ENCODE measurements at regions not wholly inside any gene's neighbourhood (a gene's known extent, or its start where the extent isn't known, plus 50 kb on each side); places are given as distances from the start of the nearest gene placed in this dataset.

DNA sequence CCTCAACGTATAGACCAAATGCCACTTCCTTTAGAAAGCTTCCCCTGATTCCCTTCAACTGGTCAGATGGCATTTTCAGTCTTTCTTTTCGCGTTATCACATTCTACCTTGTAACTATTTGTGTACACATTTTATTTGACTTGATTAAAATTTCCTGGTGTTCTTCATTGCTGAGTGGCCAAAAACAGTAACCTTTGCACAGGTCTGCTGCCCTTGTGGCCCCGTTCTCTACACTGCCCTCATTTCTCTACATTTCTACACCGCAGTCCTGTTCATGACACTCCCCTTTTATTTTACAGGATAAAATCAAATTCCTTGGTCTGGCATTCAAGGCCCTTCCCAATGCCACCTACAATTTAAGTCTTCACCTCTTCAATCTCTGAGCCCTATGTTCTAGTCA, 334.2 kb upstream of the SLC30A5 start:
- DNase-seq: no peak

DNA sequence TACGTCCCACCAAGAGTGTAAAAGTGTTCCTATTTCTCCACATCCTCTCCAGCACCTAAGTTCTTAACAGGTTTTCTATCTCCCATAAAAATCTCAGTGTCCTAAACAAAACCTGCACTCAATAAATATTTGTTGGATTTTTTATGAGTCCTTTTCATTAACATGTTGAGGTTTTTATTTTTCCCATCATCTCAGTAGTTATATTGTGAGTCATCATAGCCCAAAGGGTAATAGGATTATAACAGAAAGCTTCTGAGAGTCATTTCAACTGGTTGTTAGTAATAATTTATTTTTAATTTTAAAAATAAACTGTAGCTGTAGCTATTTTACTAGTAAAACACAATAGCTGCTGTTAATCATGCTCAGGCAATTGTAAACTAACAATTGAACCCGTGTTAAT, 331.6 kb upstream of the SLC30A5 start:
- DNase-seq: no peak

DNA sequence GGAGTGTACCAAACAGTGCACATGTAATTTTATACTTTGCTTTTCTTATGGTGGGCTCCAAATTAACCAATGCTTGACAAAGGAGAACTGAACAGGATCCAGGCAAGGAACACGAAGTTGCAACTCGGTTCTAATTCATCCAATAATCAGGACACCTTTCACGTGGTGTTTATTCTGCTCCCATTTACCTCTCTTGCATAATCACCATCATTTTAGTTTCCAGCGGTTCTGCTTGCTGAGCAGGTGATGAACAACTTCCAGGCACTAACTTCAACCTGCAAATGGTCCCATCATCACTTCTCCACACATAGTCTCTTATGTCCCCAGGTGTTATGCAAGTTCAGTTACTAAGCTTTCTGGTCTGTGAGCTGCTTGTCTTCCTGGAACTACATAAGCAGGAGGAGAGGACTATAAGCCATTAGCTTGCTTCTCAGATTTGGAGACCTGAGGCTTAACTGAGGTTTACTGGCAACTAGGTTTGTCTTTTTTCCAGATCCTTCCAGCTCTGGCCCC, 326.8 kb upstream of the SLC30A5 start:
- no peak for DNase-seq

DNA sequence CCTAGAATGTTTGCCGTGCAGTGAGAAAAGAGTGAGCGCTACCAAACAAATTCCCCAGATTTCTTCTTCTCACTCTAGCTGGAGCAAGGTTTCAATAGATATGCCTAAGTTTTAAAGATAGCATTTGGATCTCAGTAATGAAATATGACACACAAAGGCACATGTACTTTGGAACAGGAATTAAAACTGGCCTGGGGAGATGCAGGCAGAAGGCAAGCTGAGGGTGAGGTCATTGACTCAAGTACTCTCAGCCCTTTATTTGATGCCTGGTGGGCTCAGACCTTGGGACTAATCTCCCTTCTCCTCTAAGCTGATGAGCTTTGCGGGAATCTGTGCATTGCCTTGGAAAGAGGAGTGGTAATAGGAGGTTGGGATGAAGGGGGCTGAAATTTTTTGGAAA, 323.3 kb upstream of the SLC30A5 start:
- DNase-seq: no peak

DNA sequence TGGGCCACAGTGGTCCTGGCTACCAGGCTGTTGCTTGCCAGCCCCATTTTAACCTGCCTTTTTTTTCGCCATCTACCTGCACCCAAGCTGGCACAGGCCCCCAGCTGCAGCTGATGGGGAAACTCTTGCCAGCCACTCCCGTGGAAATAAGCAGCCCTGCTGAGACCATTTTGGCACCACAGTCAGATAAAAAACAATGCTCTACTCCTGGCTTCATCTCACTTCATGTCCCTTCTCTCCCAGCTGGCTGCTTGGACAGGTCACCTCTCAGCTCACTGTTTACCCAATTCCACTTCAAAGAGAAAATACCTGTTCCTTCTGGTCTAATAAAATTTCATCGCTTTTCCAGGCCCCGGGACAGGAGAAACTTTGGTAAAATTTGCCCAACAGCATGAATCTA, 322.6 kb upstream of the SLC30A5 start:
- no peak for DNase-seq

DNA sequence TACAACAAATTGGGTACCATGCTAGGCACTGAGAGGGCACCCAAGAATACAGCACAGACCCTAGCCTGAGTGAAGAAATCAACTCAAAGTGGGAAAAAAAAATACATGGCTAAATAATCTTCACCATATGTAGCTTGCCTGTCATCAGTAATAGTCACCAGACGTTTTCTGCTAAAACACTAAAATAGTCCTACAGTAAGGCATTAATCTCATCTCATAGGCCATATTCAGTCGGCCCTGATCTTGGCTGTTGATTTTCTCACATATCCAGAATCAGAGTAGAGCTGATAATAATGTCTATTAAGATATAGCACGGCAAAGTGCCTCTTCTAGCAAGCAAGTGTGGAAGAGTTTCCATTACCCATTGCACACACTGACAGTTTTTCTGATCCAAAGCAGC, 322.1 kb upstream of the SLC30A5 start:
- no peak for DNase-seq

DNA sequence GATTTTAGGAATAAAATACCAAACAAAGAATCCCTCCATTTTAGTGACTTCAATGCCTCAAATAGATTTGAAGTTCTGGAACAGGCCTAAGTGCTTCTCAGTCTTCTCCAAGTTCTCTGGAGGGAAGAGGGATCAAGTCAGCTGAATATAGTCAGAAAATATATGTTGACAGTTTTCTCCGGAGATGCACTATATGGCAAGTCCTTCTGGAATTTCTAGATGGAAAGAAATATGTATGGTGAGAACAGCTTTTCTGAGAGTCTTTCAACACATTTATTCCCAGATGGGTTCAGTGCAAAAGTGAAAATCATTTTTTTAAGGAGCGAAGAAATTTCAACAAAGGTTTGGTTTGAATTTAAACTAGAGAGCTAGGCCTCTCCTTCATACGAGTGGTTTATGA, 317.4 kb upstream of the SLC30A5 start:
- no peak for DNase-seq

DNA sequence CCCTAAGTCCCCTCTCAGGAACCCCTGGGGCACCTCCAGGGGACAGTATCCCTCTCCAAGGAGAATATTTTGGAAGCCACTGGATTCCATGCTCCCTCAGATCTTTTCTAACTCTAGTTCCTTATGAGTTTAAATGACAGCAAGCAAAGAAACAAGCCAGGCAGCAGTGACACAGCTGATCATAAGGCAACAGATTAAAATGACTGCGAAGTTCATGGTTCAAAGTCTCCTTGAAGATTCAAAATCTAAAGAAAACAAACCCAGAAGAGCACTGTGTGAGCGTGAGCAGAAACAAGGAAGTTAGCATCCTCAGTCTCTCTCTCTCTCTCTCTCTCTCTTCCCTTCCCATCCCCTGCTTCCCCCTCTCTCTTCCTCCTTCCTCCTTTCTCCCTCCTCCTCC, 316.7 kb upstream of the SLC30A5 start:
- DNase-seq: no peak

DNA sequence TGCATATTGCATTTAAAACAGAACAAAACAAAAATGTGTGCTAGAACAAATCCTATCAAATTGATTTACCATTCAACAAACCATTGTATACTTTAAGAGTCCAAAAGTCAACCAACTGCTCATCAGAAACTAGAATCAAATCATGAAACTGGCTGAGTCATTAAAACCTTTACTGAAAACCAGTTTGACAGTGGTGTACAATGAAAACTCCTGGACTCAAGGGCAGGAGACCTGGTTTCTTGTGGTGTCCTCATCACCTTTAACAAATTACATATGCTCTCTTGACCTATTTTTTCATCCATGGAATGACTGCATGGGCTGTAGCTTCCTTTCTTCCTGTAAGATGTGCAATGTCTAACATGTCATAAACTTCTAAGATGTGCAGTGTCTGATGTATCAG, 315.3 kb upstream of the SLC30A5 start:
- no peak for DNase-seq

DNA sequence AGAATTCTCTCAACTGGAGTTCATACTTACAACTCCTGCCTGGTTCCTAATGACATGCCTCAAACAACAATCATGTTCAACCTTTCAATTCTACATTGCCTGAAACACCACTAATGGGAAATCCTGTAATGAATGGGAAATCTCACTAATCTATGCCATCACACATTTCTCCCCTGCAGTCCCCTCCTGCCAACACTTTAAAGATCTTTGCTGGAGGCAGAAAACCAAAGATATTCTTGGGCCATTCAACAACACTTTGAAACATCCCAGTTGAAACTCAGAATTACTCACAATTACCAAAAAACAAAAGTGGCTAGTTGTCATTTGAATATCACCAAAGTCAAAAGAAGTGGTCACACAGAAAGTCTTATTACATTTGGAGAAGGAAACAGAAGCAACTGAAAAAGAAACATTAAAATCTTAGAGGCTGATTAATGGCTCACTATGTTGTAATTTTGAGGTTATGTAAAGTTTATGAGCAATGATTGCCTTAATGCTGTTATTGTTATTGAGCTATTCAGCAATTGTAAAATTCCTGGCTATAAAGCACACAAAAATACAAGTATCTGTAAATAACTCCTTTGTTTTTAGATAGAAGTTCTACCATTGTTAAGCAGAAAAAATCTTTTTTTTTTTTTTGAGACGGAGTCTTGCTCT, 313.4 kb upstream of the SLC30A5 start:
- DNase-seq: no peak

DNA sequence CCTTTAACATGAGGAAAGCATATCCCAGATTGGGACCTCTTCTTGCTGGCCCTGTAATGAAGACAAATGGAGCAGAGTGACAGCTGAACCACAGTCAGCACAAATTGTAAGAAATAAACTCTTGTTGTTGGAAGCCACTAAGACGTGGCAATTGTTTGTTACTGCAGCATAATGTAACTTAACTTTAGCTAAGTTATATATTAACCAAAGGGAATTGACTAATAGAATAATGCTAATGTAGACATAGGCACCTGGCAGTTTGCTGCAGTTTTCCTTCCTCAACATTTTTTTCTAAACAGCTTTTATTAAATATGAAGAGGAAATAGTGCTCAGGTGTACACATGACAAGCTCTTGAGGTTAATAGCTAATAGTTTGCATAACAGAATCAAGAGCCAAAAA, 300.7 kb upstream of the SLC30A5 start:
- no peak for DNase-seq

DNA sequence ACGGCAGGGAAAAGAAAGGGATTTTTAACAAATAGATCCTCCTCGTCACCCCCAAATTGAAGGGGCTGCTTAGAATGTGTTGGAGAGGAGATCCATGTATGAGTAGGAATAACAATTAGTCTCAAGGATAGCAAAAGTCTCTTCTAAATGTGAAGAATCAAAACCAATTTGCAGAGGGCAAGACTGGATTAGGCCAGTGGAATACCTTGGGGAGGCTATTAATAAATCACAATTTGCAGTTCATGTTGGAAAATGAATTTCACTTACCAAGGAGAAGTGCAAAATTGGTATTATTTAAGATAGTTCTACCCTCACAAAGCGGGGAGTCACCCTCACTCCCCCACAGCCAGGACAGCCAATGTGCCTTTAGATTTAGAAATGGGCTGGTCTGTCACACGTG, 299.8 kb upstream of the SLC30A5 start:
- no peak for DNase-seq

DNA sequence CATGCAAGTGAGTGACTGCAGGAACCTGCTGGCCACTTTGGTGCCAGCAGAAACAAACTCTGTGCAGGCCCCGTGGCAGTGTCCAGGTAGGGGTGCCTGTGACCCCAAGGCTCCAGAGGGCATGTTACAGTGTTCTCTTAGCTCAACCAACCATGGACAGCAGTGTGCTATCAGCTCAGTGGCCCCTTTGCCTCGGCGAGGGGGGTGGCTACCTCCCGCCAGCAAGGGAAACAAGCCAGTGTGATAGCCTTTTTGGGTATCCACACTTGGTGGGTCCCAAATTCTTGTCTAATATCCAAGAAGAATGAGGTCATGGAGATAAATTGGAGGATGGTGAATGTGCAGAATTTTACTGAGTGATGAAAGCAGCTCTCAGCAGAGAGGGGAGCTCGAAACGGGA, 298.6 kb upstream of the SLC30A5 start:
- DNase-seq: no peak

DNA sequence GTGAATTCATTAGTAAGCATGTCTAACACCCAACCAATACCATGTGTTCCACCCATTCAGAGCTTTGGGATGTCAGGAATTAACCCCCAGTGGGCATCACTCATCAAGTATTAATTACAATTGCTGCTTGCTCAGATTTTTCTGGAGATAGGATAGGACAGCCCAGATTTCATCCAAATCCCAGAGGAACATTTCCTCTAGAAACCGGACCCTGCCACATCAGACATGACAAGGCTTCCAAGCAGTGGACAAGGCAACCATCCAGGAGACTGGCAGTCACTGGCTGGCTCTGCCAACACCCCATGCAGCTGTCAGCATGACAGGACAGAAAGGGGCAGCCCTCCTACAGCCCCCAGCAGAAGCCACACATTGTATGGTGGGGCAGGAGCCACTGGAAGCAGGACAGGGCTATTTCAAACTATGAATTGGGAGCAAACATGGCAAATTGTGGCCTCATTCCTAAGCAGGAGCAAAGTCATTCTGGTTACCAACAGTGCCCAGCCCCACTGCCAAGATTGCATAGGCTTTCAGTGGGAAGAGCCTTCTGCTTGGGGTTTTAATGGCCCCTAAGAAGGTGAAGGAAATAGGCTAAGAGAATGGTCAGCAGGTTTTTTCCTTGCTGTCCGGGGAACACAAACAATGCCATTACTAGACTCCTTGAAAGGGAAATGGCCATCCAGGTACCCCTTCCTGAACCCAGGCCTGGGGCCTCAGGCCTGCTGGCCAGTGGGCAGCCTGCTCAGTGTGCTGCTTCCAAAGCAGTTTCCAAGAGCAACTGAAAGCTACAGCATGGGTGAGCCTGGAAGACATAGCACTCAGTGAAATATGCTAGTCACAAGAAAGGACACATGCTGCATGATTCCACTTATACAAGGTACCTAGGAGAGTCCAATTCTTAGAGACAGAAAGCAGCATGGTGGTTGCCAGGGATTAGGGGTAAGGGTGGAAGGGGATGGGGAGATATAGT, 294.7 kb upstream of the SLC30A5 start:
- no peak for DNase-seq

DNA sequence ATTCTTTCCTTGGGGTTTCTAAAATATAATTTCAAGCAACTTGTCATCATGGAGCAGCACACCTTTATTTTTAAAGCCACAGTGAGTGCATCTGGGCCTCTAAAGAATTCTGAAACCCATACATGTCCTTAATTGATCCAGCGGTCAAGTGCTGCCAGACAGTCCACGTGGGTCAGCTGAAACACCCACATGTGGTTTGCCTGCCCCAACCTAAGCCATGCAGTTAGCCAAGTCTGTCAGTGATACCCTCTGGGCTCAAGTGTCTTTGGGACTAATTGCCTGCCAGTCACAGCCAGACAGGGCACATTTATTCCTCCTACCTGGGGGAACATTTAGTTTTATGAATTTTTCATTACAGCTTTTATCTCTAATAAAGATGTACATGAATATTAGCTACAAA, 291.4 kb upstream of the SLC30A5 start:
- no peak for DNase-seq

DNA sequence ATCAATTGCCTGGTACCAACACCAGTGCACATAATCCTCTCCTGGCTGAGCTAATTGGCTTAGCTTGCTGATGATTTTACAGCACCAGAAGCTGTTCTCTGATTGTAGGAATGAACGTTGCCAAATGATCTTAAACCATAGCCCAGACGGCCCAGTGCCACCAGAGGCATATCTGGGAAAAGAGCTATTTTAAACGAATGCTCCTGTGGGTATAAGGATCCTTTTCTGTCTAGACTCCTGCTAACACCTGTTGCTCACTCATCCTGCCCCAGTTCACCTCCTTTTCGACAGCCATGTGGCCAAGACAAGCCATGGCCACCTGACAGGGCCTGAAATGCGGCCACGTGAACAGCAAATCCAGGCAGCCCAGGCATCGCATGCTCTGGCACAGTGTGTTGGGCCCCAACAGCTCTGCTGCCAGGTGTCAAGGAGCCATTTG, 289.9 kb upstream of the SLC30A5 start:
- no peak for DNase-seq

DNA sequence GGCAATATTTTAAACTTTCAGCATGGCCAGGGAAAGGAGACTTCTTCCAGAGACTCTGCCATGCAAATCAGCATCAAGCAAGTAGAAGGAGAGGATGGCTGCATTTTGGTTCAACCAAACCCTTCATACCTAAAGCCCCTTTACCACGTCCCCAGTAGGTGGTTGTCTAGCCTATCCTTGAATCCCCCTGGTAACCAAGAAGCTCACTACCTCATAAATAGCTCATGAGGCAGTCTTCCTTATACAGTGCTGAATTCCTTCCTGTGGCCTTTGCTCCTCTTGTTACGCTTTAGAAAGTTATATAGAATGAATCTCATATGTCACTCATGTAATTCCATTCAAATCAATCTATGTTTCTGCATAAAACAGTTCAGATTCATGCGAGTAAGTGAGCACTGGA, 289.5 kb upstream of the SLC30A5 start:
- no peak for DNase-seq

DNA sequence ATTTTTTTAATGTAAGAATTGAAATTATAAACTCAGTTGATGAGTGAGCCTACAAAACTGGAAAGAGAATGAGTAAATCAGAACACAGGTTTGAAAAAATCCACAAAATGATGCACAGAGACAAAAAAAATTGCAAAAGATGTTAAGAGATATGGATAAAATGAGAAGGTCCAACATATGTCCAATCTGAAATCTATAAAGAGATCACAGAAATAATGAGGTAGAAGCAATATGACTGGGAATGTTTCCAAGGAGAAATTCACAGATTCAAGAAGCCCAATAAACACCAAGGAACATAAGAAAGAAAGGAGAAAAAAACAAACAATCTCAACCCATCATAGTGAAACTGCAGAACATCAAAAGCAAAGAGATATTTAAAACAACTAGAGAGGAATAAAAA, 288.4 kb upstream of the SLC30A5 start:
- no peak for DNase-seq

DNA sequence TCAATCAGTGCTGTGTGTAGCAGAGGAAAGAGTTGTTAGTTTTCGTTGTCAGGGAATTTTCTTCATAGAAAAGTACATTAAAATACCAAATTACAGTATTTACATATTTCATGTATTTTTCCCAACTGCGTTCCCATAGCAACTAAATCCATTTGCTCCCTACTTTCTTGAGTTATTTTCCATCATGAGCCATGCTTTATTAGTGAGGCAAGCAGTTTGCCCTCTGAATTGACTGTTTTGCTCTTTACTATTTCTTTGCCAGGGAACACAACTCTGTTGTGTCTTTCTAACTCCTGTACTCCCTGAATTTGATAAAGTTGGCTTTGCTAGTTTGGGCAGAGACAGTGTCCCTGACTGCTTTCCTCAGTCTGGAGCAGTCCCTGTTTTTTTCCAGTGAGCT, 276.2 kb upstream of the SLC30A5 start:
- DNase-seq: no peak

DNA sequence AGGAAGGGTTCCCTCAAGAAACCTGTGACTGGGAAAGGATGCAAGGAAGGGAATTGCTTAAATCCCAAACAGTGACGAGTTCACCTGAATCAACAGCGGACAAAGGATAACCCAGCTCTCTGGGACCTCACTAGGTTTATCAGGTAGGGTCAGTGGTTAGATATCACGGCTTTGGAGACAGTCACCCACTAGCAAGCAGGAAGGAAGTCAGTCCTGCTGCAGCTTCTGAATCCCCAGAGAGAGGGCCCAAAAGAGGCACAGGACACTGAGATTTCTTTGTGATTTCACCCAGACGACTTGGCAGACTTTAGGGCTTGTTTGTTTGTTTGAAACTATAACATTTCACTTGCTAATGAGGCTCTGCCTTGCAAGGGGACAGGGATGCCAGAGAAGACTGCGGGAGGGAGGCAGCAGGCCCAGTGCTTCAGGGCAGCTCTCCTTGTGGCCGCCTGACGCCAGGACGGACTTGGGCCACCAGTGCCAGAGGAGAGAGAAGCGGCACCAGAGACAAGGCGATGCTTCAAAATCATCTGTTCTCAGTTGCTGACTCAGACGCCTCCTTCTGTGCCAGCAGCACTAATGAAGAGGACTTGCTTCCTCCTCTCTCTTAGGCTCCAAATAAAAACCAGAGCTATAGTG, 275.6 kb upstream of the SLC30A5 start:
- DNase-seq: no peak

DNA sequence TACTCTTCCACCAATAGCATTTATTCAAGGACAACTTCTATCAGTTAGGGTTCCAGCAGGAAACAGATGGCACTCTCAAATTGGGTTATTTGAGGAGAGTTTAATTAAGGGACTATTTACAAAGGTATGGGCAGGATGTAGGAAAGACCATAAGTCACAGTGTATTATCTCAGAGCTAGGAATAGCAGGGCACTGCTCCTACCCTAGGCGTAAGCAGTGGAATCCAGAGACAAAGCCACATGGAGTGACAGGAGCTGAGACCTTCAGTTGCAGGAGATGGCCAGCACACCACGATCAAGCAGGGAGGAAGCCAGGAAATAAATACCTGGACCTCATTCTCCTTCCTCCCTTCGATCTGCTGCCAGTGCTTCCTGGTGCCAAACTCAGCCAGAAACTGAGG, 274.9 kb upstream of the SLC30A5 start:
- no peak for DNase-seq

DNA sequence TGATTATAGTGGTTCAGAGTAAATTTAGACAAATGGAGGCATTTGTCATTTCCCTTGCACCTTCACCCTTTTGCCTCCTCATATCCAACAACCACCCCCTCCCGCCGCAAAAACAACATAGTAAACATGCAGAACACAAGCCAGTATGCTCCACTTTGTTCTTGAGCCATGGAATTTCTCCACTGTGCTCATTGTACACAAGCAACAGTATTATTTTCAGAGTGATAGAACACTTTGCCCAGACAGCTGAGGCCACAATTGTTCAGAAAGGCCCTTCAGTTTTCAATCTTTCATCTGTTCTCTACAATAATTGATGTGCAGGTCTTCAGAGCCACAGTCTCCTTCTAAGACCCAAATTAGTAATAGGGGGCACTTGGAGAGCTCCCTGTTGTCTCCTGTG, 272.8 kb upstream of the SLC30A5 start:
- no peak for DNase-seq

DNA sequence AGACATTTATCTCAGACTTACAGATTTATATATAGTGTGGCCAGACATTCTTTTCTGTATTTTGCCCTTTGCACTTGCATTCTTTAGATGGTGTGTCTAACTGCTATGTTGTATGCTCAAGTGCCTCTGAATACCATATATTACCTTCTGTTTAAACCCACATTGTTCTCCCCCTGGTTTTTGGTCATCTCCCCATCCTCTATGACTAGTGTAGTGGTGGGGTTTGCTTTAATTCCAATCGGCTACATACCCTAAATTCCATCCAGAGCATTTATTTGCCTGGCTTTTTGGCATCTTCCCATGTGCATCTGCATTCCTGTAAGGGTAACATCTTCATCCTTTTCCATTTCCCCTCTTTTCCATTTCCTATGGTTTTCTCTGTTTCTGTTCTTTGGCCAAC, 271.0 kb upstream of the SLC30A5 start:
- DNase-seq: no peak

DNA sequence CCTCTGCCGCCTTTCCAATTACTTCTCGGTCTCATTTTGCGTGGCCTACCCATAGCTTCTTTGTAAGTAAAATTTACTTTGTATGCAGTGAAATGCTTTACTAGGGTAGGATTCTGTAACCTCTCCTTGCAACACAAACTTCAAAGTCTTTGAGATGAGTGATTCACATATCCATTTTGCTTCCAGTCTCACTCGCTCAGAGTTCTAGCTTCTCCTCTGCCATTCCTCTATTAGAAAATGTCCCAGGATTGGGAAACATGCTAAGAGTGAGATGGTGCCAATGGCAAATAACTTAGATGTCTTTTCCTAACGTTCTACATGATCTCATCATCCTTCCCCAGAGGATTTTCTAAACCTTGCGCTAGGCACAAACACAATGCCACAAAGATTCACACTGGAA, 270.5 kb upstream of the SLC30A5 start:
- no peak for DNase-seq
